GM20000 (cell line): ENCODE measurements at regions not wholly inside any gene's neighbourhood (a gene's known extent, or its start where the extent isn't known, plus 50 kb on each side); places are given as distances from the start of the nearest gene placed in this dataset.
"Not testable (repeated sequence)": the region's sequence is repeated elsewhere in the genome, so short reads cannot be mapped to it uniquely, and the experiment has no call there.

ENCODE experiments used
- DNase-seq: peaks from one replicate; pipeline ENCODE4 v3.0.0; 2012; ENCODE audit warnings: low spot score
- TF ChIP-seq, protein P1 (sequence below): IDR thresholded peaks from 2 replicates; pipeline ENCODE4 v1.5.1; 2012; ENCODE audit warnings: mild to moderate bottlenecking, control low read depth; ENCODE audit errors: extremely low read depth, missing control alignments

DNA sequence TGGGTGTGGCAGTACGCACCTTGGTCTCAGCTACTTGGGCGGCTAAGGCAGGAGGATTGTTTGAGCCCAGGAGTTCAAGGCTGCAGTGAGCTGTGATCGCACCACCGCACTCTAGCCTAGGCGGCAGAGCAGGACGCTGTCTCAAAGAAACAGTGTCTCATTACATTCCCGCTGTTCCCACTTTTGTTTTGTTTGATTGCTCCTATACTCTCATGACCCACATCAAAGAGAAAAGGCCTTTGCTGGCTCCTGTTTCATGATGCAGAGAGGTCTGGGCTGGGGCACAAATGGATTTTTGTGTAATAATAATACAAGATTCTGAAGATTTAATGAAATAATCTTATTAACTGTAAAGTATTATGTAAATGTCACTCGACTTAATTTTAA lies 85.7 kb downstream of the LACC1 start:
- DNase-seq, result no peak
- TF ChIP-seq, protein P1, sequence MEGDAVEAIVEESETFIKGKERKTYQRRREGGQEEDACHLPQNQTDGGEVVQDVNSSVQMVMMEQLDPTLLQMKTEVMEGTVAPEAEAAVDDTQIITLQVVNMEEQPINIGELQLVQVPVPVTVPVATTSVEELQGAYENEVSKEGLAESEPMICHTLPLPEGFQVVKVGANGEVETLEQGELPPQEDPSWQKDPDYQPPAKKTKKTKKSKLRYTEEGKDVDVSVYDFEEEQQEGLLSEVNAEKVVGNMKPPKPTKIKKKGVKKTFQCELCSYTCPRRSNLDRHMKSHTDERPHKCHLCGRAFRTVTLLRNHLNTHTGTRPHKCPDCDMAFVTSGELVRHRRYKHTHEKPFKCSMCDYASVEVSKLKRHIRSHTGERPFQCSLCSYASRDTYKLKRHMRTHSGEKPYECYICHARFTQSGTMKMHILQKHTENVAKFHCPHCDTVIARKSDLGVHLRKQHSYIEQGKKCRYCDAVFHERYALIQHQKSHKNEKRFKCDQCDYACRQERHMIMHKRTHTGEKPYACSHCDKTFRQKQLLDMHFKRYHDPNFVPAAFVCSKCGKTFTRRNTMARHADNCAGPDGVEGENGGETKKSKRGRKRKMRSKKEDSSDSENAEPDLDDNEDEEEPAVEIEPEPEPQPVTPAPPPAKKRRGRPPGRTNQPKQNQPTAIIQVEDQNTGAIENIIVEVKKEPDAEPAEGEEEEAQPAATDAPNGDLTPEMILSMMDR, result no peak

DNA sequence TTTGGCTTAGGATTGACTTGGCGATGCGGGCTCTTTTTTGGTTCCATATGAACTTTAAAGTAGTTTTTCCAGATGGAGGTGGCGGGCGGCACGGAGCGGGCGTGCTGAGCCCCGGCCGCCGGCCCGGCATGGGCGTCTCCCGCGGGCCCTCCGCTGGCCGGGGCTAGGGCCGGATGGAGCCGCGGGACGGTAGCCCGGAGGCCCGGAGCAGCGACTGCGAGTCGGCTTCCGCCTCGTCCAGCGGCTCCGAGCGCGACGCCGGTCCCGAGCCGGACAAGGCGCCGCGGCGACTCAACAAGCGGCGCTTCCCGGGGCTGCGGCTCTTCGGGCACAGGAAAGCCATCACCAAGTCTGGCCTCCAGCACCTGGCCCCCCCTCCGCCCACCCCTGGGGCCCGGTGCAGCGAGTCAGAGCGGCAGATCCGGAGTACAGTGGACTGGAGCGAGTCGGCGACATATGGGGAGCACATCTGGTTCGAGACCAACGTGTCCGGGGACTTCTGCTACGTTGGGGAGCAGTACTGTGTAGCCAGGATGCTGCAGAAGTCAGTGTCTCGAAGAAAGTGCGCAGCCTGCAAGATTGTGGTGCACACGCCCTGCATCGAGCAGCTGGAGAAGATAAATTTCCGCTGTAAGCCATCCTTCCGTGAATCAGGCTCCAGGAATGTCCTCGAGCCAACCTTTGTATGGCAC lies 88.7 kb downstream of the LACC1 start:
- not testable (repeated sequence) for DNase-seq

GRCh38 chr13:43968943-43969690 lies 89.4 kb downstream of the LACC1 start:
- DNase-seq, result not testable (repeated sequence)

DNA sequence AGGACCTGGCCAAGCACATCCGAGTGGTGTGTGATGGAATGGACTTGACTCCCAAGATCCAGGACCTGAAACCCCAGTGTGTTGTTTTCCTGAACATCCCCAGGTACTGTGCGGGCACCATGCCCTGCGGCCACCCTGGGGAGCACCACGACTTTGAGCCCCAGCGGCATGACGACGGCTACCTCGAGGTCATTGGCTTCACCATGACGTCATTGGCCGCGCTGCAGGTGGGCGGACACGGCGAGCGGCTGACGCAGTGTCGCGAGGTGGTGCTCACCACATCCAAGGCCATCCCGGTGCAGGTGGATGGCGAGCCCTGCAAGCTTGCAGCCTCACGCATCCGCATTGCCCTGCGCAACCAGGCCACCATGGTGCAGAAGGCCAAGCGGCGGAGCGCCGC lies 90.2 kb downstream of the LACC1 start:
- not testable (repeated sequence) for DNase-seq

- not testable (repeated sequence) for DNase-seq
Measured at GRCh38 chr13:43970520-43971242, 91.0 kb downstream of the LACC1 start.

DNA sequence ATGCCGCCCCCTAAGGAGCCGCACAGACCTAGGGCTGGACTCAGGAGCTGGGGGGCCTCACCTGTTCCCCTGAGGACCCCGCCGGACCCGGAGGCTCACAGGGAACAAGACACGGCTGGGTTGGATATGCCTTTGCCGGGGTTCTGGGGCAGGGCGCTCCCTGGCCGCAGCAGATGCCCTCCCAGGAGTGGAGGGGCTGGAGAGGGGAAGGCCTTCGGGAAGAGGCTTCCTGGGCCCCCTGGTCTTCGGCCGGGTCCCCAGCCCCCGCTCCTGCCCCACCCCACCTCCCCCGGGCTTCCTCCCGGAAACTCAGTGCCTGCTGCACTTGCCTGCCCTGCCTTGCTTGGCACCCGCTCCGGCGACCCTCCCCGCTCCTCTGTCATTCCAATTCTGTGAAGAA lies 91.6 kb downstream of the LACC1 start:
- DNase-seq, result not testable (repeated sequence)

DNA sequence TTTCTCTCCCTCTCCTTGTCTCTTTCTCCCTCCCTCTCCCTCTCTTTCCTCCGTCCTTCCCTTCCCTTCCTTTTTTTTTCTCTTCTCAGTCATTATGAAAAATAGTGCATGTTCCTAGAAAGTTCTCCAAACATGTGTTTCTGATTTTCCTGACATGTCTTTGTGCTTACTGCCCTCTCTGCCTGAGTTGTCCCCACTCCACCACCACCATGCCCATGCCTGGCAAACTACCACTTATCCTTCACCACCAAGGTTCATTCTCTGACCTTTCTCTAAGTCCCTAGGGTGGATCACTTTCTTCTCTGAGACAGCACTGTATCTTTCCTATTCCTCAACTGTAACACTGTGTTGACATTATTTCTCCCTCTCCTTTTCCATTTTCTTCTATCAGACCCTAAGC lies 98.2 kb downstream of the LACC1 start:
- no peak for DNase-seq
- TF ChIP-seq, protein P1, result no peak

DNA sequence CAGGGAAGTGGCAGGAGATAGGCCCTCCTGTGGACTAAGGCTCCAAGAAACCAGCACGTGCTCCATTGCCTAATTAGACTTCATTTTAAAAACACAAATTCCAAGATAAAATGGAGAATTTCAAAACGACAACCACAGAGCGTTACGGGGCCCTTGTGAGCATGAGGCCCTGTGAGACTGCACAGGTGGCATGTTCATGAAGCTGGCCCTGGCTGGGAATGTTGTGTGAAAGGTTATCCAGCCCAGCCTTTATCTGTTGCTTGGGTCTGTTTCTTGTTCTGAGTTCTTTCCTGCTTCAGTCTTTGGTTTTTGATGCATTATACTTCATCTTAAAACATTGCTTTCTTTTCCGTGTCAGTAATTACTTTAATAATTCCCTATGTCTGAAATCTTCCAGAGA lies 99.0 kb downstream of the LACC1 start:
- no peak for DNase-seq
- TF ChIP-seq, protein P1, result no peak

- TF ChIP-seq, protein P1, result no peak
- no peak for DNase-seq
Measured at GRCh38 chr13:43979492-43979891, 99.8 kb downstream of the LACC1 start.

DNA sequence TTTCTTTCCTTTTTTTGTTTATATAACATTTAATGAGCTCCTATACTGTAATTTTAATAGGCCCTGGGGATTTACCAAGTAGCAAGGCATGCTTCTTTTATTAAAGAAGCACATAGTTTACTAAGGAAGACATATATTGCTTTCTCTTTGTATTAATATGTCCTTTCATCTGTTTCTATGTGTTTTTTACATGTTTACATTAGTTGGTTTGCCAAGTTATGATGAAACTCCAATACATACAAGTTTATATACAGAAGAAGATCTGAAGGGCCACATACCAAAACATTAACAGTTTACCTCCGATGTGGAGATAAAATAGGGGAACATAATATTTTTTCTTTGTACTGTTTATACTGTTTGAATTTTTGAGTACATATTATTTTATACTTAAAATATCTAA lies 100.9 kb downstream of the LACC1 start:
- DNase-seq, result no peak
- TF ChIP-seq, protein P1, result no peak
